OCI-LY3 (cell line): ENCODE measurements at regions not wholly inside any gene's neighbourhood (a gene's known extent, or its start where the extent isn't known, plus 50 kb on each side); places are given as distances from the start of the nearest gene placed in this dataset.

Source experiments
- CTCF ChIP-seq: fragments of 200-600, 300-600 bp; sonication (generic); IDR thresholded peaks from 2 replicates; pipeline ENCODE4 v1.5.1; 2014; ENCODE audit warnings: antibody characterized with exemption, low read length, low read depth
- EZH2phosphoT487 ChIP-seq: fragments of 200-600 bp; shearing (Covaris generic); IDR thresholded peaks from 2 replicates; pipeline ENCODE4 v1.6.1; 2018; ENCODE audit warnings: antibody characterized with exemption, mixed run types, low read depth

- TF ChIP-seq CTCF, result no peak
- no peak for TF ChIP-seq EZH2phosphoT487
Observed at GRCh38 chr1:209103092-209103491, 480.4 kb upstream of the CAMK1G start.
